Lower leg skin (tissue), 3 donors: ENCODE measurements at regions not wholly inside any gene's neighbourhood (a gene's known extent, or its start where the extent isn't known, plus 50 kb on each side); places are given as distances from the start of the nearest gene placed in this dataset.

Experiments used
- POLR2A ChIP-seq, 2 donors: fragments of 450-650 bp; IDR thresholded peaks; one replicate each; pipeline ENCODE4 v1.6.1; 2016 to 2017; ENCODE audit warnings: antibody characterized with exemption in 2 of 2, mild to moderate bottlenecking in 1 of 2, moderate library complexity in 1 of 2
- TF ChIP-seq, protein P1 (sequence below), 3 donors: fragments of 450-650 bp; IDR thresholded peaks; one replicate each; pipeline ENCODE4 v1.5.1; 2016; ENCODE audit warnings: antibody characterized with exemption in 3 of 3, mild to moderate bottlenecking in 3 of 3, moderate library complexity in 2 of 3

DNA sequence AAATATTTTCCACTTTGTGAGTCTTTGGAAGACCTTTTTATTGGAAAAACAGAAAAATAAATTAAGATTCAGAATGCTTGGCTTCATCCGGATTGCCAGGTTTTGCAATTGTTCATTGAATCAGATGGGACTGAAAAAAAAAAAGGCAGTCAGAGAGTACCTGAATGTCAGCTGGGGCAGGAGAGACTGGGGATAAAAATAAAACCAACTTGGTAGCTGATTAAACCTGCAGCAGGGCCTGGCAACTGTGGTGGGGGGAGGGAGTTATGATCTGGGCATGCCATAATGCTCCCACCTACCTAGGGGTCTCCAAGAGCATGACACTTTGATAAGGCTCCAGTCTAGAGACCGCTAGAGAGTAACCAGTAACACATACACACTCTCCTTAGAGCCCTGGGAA is 454.4 kb downstream of the DTWD2 start:
- TF ChIP-seq, protein P1, sequence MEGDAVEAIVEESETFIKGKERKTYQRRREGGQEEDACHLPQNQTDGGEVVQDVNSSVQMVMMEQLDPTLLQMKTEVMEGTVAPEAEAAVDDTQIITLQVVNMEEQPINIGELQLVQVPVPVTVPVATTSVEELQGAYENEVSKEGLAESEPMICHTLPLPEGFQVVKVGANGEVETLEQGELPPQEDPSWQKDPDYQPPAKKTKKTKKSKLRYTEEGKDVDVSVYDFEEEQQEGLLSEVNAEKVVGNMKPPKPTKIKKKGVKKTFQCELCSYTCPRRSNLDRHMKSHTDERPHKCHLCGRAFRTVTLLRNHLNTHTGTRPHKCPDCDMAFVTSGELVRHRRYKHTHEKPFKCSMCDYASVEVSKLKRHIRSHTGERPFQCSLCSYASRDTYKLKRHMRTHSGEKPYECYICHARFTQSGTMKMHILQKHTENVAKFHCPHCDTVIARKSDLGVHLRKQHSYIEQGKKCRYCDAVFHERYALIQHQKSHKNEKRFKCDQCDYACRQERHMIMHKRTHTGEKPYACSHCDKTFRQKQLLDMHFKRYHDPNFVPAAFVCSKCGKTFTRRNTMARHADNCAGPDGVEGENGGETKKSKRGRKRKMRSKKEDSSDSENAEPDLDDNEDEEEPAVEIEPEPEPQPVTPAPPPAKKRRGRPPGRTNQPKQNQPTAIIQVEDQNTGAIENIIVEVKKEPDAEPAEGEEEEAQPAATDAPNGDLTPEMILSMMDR (IDR thresholded peaks at IDR 0.05) = no peak
- TF ChIP-seq POLR2A (IDR thresholded peaks at IDR 0.05) = no peak
